Endothelial cell (in vitro differentiated cells): ENCODE measurements at regions not wholly inside any gene's neighbourhood (a gene's known extent, or its start where the extent isn't known, plus 50 kb on each side); places are given as distances from the start of the nearest gene placed in this dataset.
"Not testable (repeated sequence)": the region's sequence is repeated elsewhere in the genome, so short reads cannot be mapped to it uniquely, and the experiment has no call there.

Experiments used
- DNase-seq: peaks from one replicate; pipeline ENCODE4 v3.0.0; 2021; ENCODE audit warnings: low spot score
- H3K27ac Mint-ChIP-seq: one replicate; pipeline ENCODE4 v1.8.0; 2021; ENCODE audit warnings: mixed read lengths, inconsistent platforms; ENCODE audit not compliant: unreplicated experiment
- H3K27me3 Mint-ChIP-seq: one replicate; pipeline ENCODE4 v1.8.0; 2021; ENCODE audit warnings: mild to moderate bottlenecking, moderate library complexity, mixed read lengths, inconsistent platforms; ENCODE audit not compliant: unreplicated experiment
- H3K36me3 Mint-ChIP-seq: one replicate; pipeline ENCODE4 v1.8.0; 2021; ENCODE audit warnings: mild to moderate bottlenecking, low read depth, mixed read lengths, inconsistent platforms; ENCODE audit not compliant: unreplicated experiment
- H3K4me1 Mint-ChIP-seq: one replicate; pipeline ENCODE4 v1.8.0; 2021; ENCODE audit warnings: mild to moderate bottlenecking, mixed read lengths, inconsistent platforms; ENCODE audit not compliant: unreplicated experiment
- H3K4me3 Mint-ChIP-seq: one replicate; pipeline ENCODE4 v1.8.0; 2021; ENCODE audit warnings: mild to moderate bottlenecking, mixed read lengths, inconsistent platforms; ENCODE audit not compliant: unreplicated experiment
- H3K9me3 Mint-ChIP-seq: one replicate; pipeline ENCODE4 v1.8.0; 2021; ENCODE audit warnings: mixed read lengths, inconsistent platforms; ENCODE audit not compliant: unreplicated experiment
- CTCF ChIP-seq: fragments of 200-600 bp; sonication (generic); IDR thresholded peaks from one replicate; pipeline ENCODE4 v1.5.0; 2021; ENCODE audit warnings: antibody characterized with exemption; ENCODE audit not compliant: unreplicated experiment

GRCh38 chr1:18574754-18575153 lies 55.9 kb upstream of the PAX7 start:
- no peaks in the 10 kb centered on the region for H3K4me1 Mint-ChIP-seq
- H3K27me3 Mint-ChIP-seq, result peaks cover 3% of the 10 kb centered on the region
- no peaks in the 10 kb centered on the region for H3K9me3 Mint-ChIP-seq
- H3K36me3 Mint-ChIP-seq, result no peaks in the 10 kb centered on the region
- H3K27ac Mint-ChIP-seq, result no peak overlapping the region
- TF ChIP-seq CTCF, result no peak
- DNase-seq, result no peak
- no peak overlapping the region for H3K4me3 Mint-ChIP-seq

GRCh38 chr1:18575620-18576019 lies 55.0 kb upstream of the PAX7 start:
- H3K36me3 Mint-ChIP-seq, result no peaks in the 10 kb centered on the region
- TF ChIP-seq CTCF, result peak; percentile 66

GRCh38 chr1:18578271-18578670 lies 52.4 kb upstream of the PAX7 start:
- H3K27ac Mint-ChIP-seq, result no peak overlapping the region
- no peak for TF ChIP-seq CTCF
- H3K9me3 Mint-ChIP-seq, result no peaks in the 10 kb centered on the region
- no peaks in the 10 kb centered on the region for H3K4me1 Mint-ChIP-seq
- peaks cover 3% of the 10 kb centered on the region for H3K27me3 Mint-ChIP-seq
- DNase-seq, result no peak
- no peak overlapping the region for H3K4me3 Mint-ChIP-seq
- H3K36me3 Mint-ChIP-seq, result no peaks in the 10 kb centered on the region

More at GRCh38 chr1:18575620-18576019, 55.0 kb upstream of the PAX7 start:
- H3K9me3 Mint-ChIP-seq, result no peaks in the 10 kb centered on the region
- H3K27ac Mint-ChIP-seq, result no peak overlapping the region
- peak; percentile 80 for DNase-seq
- peaks cover 3% of the 10 kb centered on the region for H3K27me3 Mint-ChIP-seq
- H3K4me3 Mint-ChIP-seq, result no peak overlapping the region
- no peaks in the 10 kb centered on the region for H3K4me1 Mint-ChIP-seq

GRCh38 chr1:18579267-18579666 lies 51.4 kb upstream of the PAX7 start:
- not testable (repeated sequence) for H3K27me3 Mint-ChIP-seq, H3K9me3 Mint-ChIP-seq, H3K27ac Mint-ChIP-seq, H3K4me3 Mint-ChIP-seq, DNase-seq, H3K4me1 Mint-ChIP-seq, H3K36me3 Mint-ChIP-seq

- Mint-ChIP-seq H3K9me3 (no peaks in the 10 kb centered on the region), H3K4me1 (peaks cover 3% of the 10 kb centered on the region), H3K4me3 (no peak overlapping the region), H3K27me3 (peaks cover 2% of the 10 kb centered on the region), H3K27ac (no peak overlapping the region), H3K36me3 (no peaks in the 10 kb centered on the region)
- no peak for DNase-seq
- no peak for TF ChIP-seq CTCF
Observed at GRCh38 chr1:18580047-18580446, 50.6 kb upstream of the PAX7 start.
